DND-41 (cell line): ENCODE measurements at regions not wholly inside any gene's neighbourhood (a gene's known extent, or its start where the extent isn't known, plus 50 kb on each side); places are given as distances from the start of the nearest gene placed in this dataset.

Experiments used
- ATAC-seq: fragments of 200-7000 bp; cut with Tn5 transposase; 3 replicates; pipeline ENCODE4 v1.9.1; 2021; ENCODE audit warnings: low read depth; ENCODE audit not compliant: insufficient read depth
- DNase-seq: peaks from one replicate; pipeline ENCODE4 v3.0.0-alpha.2; 2020
- H2AFZ ChIP-seq: 2 replicates; pipeline ENCODE4 v1.6.0; 2012; ENCODE audit warnings: low read depth, low read length
- H3K27ac ChIP-seq: 2 replicates; pipeline ENCODE4 v1.5.1; 2012; ENCODE audit warnings: low read length, inconsistent platforms
- H3K27me3 ChIP-seq: fragments of 200-600 bp; sonication (generic); 2 replicates; pipeline ENCODE4 v1.6.0; 2012; ENCODE audit warnings: low read length, mild to moderate bottlenecking, inconsistent platforms; ENCODE audit not compliant: insufficient read depth, poor library complexity
- H3K36me3 ChIP-seq: 2 replicates; pipeline ENCODE4 v1.5.1; 2012; ENCODE audit warnings: low read length, inconsistent platforms; ENCODE audit not compliant: insufficient read depth
- H3K4me1 ChIP-seq: 2 replicates; pipeline ENCODE4 v1.5.1; 2012; ENCODE audit warnings: mild to moderate bottlenecking, low read length; ENCODE audit not compliant: insufficient read depth
- H3K4me2 ChIP-seq: 2 replicates; pipeline ENCODE4 v1.6.0; 2012; ENCODE audit warnings: mild to moderate bottlenecking, moderate library complexity, low read length, inconsistent platforms; ENCODE audit not compliant: insufficient read depth
- H3K4me3 ChIP-seq, 2 experiments: fragments of 200-600 bp in 1 of 2; shearing (Covaris generic) in 1 of 2; 2 replicates each; pipeline ENCODE4 v1.5.1; 2012 to 2016; ENCODE audit warnings: inconsistent platforms in 2 of 2, low read length in 2 of 2, mild to moderate bottlenecking in 2 of 2, low read depth in 1 of 2, moderate library complexity in 1 of 2
- H3K79me2 ChIP-seq: 2 replicates; pipeline ENCODE4 v1.6.0; 2012; ENCODE audit warnings: low read length, inconsistent platforms; ENCODE audit not compliant: insufficient read depth
- H3K9ac ChIP-seq: 2 replicates; pipeline ENCODE4 v1.6.0; 2012; ENCODE audit warnings: low read depth, mild to moderate bottlenecking, inconsistent platforms, low read length, moderate library complexity
- H3K9me3 ChIP-seq: 2 replicates; pipeline ENCODE4 v1.5.1; 2012; ENCODE audit warnings: low read length, moderate library complexity, mild to moderate bottlenecking, inconsistent platforms; ENCODE audit not compliant: insufficient read depth, severe bottlenecking
- H4K20me1 ChIP-seq: 2 replicates; pipeline ENCODE4 v1.6.0; 2012; ENCODE audit warnings: low read length; ENCODE audit not compliant: insufficient read depth
- EZH2 ChIP-seq: IDR thresholded peaks from 3 replicates; pipeline ENCODE4 v1.6.1; 2012; ENCODE audit warnings: borderline replicate concordance, low read depth, mild to moderate bottlenecking, moderate library complexity, low read length, inconsistent platforms; ENCODE audit not compliant: severe bottlenecking
- TF ChIP-seq, protein P1 (sequence below): IDR thresholded peaks from 2 replicates; pipeline ENCODE4 v1.5.1; 2012; ENCODE audit warnings: borderline replicate concordance, low read length, moderate library complexity, mild to moderate bottlenecking; ENCODE audit not compliant: poor library complexity, severe bottlenecking; ENCODE audit errors: extremely low read depth

DNA sequence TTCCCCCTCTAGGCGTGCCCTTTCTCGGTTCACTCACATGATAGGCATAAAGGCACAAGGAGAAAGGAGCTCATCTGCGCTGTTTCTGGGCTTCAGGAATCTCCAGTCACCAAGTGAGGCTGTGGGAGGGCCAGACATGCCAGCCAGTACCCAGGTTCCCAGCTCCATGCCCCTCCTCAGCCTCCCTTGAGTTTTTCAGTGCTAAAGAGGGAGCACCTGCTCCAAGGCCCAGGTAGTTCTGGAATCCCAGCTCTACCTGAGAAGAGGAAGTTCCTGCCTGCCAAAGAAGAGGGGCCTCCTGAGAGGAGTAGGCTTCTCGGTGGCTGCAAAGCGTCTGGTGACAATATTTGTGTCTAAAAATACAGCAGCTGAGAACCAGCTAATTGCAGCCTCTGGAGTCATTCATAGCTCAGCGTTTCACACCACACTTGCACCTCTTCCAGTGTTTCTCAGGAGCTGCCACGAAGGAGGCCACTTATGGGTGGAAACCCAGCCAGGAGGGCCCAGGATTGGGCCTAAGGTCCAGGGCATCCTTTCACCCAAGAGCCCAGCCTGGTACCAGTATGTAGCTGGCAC is 197.4 kb downstream of the TRIM29 start:
- DNase-seq (no peak), ATAC-seq (no peak)
- Histone ChIP-seq H3K9me3 (no peaks in the 10 kb centered on the region), H3K9ac (no peak overlapping the region), H3K27me3 (peaks cover 6% of the 10 kb centered on the region), H4K20me1 (no peaks in the 10 kb centered on the region), H3K79me2 (no peaks in the 10 kb centered on the region), H3K36me3 (no peaks in the 10 kb centered on the region), H3K27ac (no peak overlapping the region), H2AFZ (no peak overlapping the region), H3K4me1 (no peaks in the 10 kb centered on the region), H3K4me2 (no peak overlapping the region), H3K4me3 (no peak overlapping the region)
- TF ChIP-seq, protein P1, sequence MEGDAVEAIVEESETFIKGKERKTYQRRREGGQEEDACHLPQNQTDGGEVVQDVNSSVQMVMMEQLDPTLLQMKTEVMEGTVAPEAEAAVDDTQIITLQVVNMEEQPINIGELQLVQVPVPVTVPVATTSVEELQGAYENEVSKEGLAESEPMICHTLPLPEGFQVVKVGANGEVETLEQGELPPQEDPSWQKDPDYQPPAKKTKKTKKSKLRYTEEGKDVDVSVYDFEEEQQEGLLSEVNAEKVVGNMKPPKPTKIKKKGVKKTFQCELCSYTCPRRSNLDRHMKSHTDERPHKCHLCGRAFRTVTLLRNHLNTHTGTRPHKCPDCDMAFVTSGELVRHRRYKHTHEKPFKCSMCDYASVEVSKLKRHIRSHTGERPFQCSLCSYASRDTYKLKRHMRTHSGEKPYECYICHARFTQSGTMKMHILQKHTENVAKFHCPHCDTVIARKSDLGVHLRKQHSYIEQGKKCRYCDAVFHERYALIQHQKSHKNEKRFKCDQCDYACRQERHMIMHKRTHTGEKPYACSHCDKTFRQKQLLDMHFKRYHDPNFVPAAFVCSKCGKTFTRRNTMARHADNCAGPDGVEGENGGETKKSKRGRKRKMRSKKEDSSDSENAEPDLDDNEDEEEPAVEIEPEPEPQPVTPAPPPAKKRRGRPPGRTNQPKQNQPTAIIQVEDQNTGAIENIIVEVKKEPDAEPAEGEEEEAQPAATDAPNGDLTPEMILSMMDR = no peak
- no peak for TF ChIP-seq EZH2

DNA sequence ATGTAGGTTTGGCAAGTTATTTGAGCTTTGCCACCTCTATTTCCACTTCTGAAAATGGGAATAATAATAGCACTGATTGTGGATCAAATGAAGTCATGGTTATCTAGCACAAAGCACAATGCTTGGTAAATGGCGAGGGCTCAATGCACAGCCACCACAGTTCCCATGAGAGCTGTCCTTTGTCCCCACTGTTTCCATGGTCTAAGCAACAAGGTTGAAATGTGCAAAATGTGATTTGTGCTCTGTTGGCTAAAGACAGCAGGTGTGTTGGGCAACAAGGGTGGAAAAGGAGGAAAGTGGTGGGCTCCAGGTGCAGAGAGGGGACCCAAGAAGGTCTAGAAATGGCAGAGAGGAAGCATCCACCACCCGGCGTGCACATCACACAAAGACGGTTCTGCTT is 200.5 kb downstream of the TRIM29 start:
- H3K79me2 ChIP-seq = no peaks in the 10 kb centered on the region
- no peak overlapping the region for H3K4me3 ChIP-seq
- no peak overlapping the region for H3K4me2 ChIP-seq
- TF ChIP-seq EZH2 = no peak
- TF ChIP-seq, protein P1 = no peak
- H4K20me1 ChIP-seq = no peaks in the 10 kb centered on the region
- no peak overlapping the region for H3K9ac ChIP-seq
- no peaks in the 10 kb centered on the region for H3K36me3 ChIP-seq
- peaks cover 6% of the 10 kb centered on the region for H3K27me3 ChIP-seq
- H3K27ac ChIP-seq = no peak overlapping the region
- H3K9me3 ChIP-seq = no peaks in the 10 kb centered on the region
- H2AFZ ChIP-seq = no peak overlapping the region
- ATAC-seq = no peak
- H3K4me1 ChIP-seq = no peaks in the 10 kb centered on the region
- DNase-seq = no peak

DNA sequence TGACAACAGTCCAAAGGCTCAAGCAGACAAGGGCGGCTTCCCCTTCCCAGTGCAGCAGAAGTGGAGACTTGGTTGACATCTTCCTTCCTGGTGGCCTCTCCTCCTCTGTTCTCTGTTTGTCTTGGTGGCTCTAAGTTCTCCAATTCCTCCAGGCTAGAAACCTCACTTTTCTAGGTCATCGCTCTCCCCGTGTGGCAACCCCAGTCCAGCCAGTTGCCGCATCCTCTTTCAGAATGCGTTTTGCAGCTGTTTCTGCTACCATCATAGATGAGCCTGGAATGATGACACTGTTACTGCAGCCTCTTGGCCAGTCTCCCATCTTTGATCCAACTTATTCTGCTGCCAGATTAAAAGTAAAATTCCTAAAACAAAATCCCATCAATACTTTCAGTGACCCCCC is 201.5 kb downstream of the TRIM29 start:
- DNase-seq = no peak
- Histone ChIP-seq H3K4me3 (no peak overlapping the region), H3K79me2 (no peaks in the 10 kb centered on the region), H3K4me1 (no peaks in the 10 kb centered on the region), H3K27me3 (peaks cover 6% of the 10 kb centered on the region), H3K9ac (no peak overlapping the region), H3K36me3 (no peaks in the 10 kb centered on the region), H4K20me1 (no peaks in the 10 kb centered on the region), H3K4me2 (no peak overlapping the region), H2AFZ (no peak overlapping the region), H3K27ac (no peak overlapping the region), H3K9me3 (no peaks in the 10 kb centered on the region)
- TF ChIP-seq, protein P1 = no peak
- TF ChIP-seq EZH2 = no peak
- ATAC-seq = no peak
